SU-DHL-6 (cell line): ENCODE measurements at regions not wholly inside any gene's neighbourhood (a gene's known extent, or its start where the extent isn't known, plus 50 kb on each side); places are given as distances from the start of the nearest gene placed in this dataset.

Experiments
- H2AFZ ChIP-seq: fragments of 200-600 bp; sonication (generic); 2 replicates; pipeline ENCODE4 v1.6.1; 2014; ENCODE audit warnings: low read depth, mild to moderate bottlenecking, moderate library complexity, mixed read lengths, antibody characterized with exemption, low read length; ENCODE audit not compliant: severe bottlenecking
- H3F3A ChIP-seq: fragments of 200-600 bp; shearing (Covaris generic); 2 replicates; pipeline ENCODE4 v1.6.0; 2016; ENCODE audit warnings: antibody characterized with exemption, mild to moderate bottlenecking; ENCODE audit not compliant: insufficient read depth
- H3K27ac ChIP-seq: fragments of 200-600 bp; sonication (generic); 2 replicates; pipeline ENCODE4 v1.5.1; 2016; ENCODE audit warnings: low read depth, mild to moderate bottlenecking, low read length, moderate library complexity, mixed read lengths
- H3K27me3 ChIP-seq: fragments of 200-600 bp; sonication (generic), shearing (Covaris generic); 2 replicates; pipeline ENCODE4 v1.6.0; 2014; ENCODE audit warnings: mild to moderate bottlenecking, low read length
- H3K36me3 ChIP-seq: fragments of 200-600 bp; sonication (generic); 2 replicates; pipeline ENCODE4 v1.6.1; 2014; ENCODE audit warnings: mild to moderate bottlenecking, low read length, mixed read lengths
- H3K4me2 ChIP-seq: fragments of 300-600, 200-600 bp; shearing (Covaris generic), sonication (generic); 2 replicates; pipeline ENCODE4 v1.6.0; 2014; ENCODE audit warnings: low read length, low read depth, mild to moderate bottlenecking; ENCODE audit not compliant: poor library complexity, severe bottlenecking
- H3K4me3 ChIP-seq: fragments of 200-600 bp; sonication (generic); 2 replicates; pipeline ENCODE4 v1.5.1; 2014; ENCODE audit warnings: antibody characterized with exemption, low read length, mild to moderate bottlenecking, mixed read lengths; ENCODE audit not compliant: insufficient read depth, poor library complexity, severe bottlenecking
- H3K79me2 ChIP-seq: fragments of 200-600 bp; sonication (generic); 2 replicates; pipeline ENCODE4 v1.6.1; 2014; ENCODE audit warnings: mild to moderate bottlenecking, low read length, moderate library complexity; ENCODE audit not compliant: insufficient read depth
- H3K9ac ChIP-seq: fragments of 200-600 bp; sonication (generic); 2 replicates; pipeline ENCODE4 v1.7.0; 2014; ENCODE audit warnings: mild to moderate bottlenecking, low read length
- H3K9me2 ChIP-seq: fragments of 200-600 bp; sonication (generic); replicated peaks from 2 replicates; pipeline ENCODE4 v1.6.1; 2014; ENCODE audit warnings: low read length; ENCODE audit not compliant: insufficient read depth
- H3K9me3 ChIP-seq: fragments of 200-600 bp; sonication (generic); 2 replicates; pipeline ENCODE4 v1.6.1; 2014; ENCODE audit warnings: low read length, mixed read lengths; ENCODE audit not compliant: insufficient read depth
- H4K20me1 ChIP-seq: fragments of 200-600 bp; sonication (generic); 2 replicates; pipeline ENCODE4 v1.6.1; 2014; ENCODE audit warnings: low read depth, mild to moderate bottlenecking, antibody characterized with exemption, low read length, moderate library complexity, mixed read lengths
- CTCF ChIP-seq: fragments of 200-600 bp; sonication (generic); IDR thresholded peaks from one replicate; pipeline ENCODE4 v1.5.1; 2017; ENCODE audit warnings: antibody characterized with exemption, mild to moderate bottlenecking, low read length, moderate library complexity; ENCODE audit not compliant: insufficient read depth, poor library complexity, severe bottlenecking
- EZH2phosphoT487 ChIP-seq: fragments of 200-600 bp; sonication (generic), shearing (Covaris generic); conservative IDR thresholded peaks from 2 replicates; pipeline ENCODE4 v1.6.1; 2018; ENCODE audit warnings: mild to moderate bottlenecking, antibody characterized with exemption, low read length, moderate library complexity, mixed read lengths

GRCh38 chr6:87820343-87820984 is 118.4 kb upstream of the AKIRIN2 start:
- H3K9me2 ChIP-seq = no peaks in the 10 kb centered on the region
- H3K27me3 ChIP-seq = no peaks in the 10 kb centered on the region
- H2AFZ ChIP-seq = no peak overlapping the region
- no peaks in the 10 kb centered on the region for H3K9me3 ChIP-seq
- peaks cover 12% of the 10 kb centered on the region; the same call in 1 of the 2 replicates for H3F3A ChIP-seq
- no peak overlapping the region for H3K4me2 ChIP-seq
- H3K27ac ChIP-seq = no peak overlapping the region
- TF ChIP-seq EZH2phosphoT487 (no peak), CTCF (no peak)
- no peak overlapping the region for H3K4me3 ChIP-seq
- H3K36me3 ChIP-seq = no peaks in the 10 kb centered on the region
- no peak overlapping the region for H3K9ac ChIP-seq
- H3K79me2 ChIP-seq = no peaks in the 10 kb centered on the region
- no peaks in the 10 kb centered on the region for H4K20me1 ChIP-seq

- peaks cover 3% of the 10 kb centered on the region; the same call in 1 of the 2 replicates for H3F3A ChIP-seq
- H3K27me3 ChIP-seq = no peaks in the 10 kb centered on the region
- no peaks in the 10 kb centered on the region for H4K20me1 ChIP-seq
- H3K9me2 ChIP-seq = no peaks in the 10 kb centered on the region
- H3K79me2 ChIP-seq = no peaks in the 10 kb centered on the region
- H2AFZ ChIP-seq = no peak overlapping the region
- no peaks in the 10 kb centered on the region for H3K36me3 ChIP-seq
- no peak overlapping the region for H3K4me3 ChIP-seq
- no peak overlapping the region for H3K27ac ChIP-seq
- H3K9ac ChIP-seq = no peak overlapping the region
- TF ChIP-seq CTCF = no peak
- TF ChIP-seq EZH2phosphoT487 = no peak
- H3K9me3 ChIP-seq = no peaks in the 10 kb centered on the region
- H3K4me2 ChIP-seq = no peak overlapping the region
These were observed 115.2 kb upstream of the AKIRIN2 start for GRCh38 chr6:87817183-87817582.

- Histone ChIP-seq H4K20me1 (no peaks in the 10 kb centered on the region), H3K9me2 (no peaks in the 10 kb centered on the region), H3K27ac (no peak overlapping the region), H3K4me2 (no peak overlapping the region), H3K79me2 (no peaks in the 10 kb centered on the region), H3F3A (no peaks in the 10 kb centered on the region), H3K9me3 (no peaks in the 10 kb centered on the region), H3K9ac (no peak overlapping the region), H3K36me3 (no peaks in the 10 kb centered on the region), H3K4me3 (no peak overlapping the region), H3K27me3 (no peaks in the 10 kb centered on the region), H2AFZ (no peak overlapping the region)
- no peak for TF ChIP-seq EZH2phosphoT487
- TF ChIP-seq CTCF = no peak
These were observed 113.4 kb upstream of the AKIRIN2 start for GRCh38 chr6:87815449-87815848.
